Nephron progenitor cell (in vitro differentiated cells): ENCODE measurements at regions not wholly inside any gene's neighbourhood (a gene's known extent, or its start where the extent isn't known, plus 50 kb on each side); places are given as distances from the start of the nearest gene placed in this dataset.

Experiments used
- DNase-seq: peaks from one replicate; pipeline ENCODE4 v3.0.0; 2021
- H3K27ac Mint-ChIP-seq: 2 replicates; pipeline ENCODE4 v1.8.0; 2021; ENCODE audit warnings: mild to moderate bottlenecking, moderate library complexity, mixed read lengths
- H3K27me3 Mint-ChIP-seq: 2 replicates; pipeline ENCODE4 v1.8.0; 2021; ENCODE audit warnings: mild to moderate bottlenecking, low read depth, mixed read lengths; ENCODE audit not compliant: poor library complexity
- H3K36me3 Mint-ChIP-seq: 2 replicates; pipeline ENCODE4 v1.8.0; 2021; ENCODE audit warnings: low read depth, mixed read lengths
- H3K4me1 Mint-ChIP-seq: 2 replicates; pipeline ENCODE4 v1.8.0; 2021; ENCODE audit warnings: mixed read lengths
- H3K4me3 Mint-ChIP-seq: 2 replicates; pipeline ENCODE4 v1.8.0; 2021; ENCODE audit warnings: mild to moderate bottlenecking, moderate library complexity, mixed read lengths
- H3K9me3 Mint-ChIP-seq: 2 replicates; pipeline ENCODE4 v1.8.0; 2021; ENCODE audit warnings: mild to moderate bottlenecking, moderate library complexity, mixed read lengths
- TF ChIP-seq, protein P1 (sequence below): fragments of 200-600 bp; sonication (generic); IDR thresholded peaks from 2 replicates; pipeline ENCODE4 v1.5.0; 2021; ENCODE audit warnings: antibody characterized with exemption

DNA sequence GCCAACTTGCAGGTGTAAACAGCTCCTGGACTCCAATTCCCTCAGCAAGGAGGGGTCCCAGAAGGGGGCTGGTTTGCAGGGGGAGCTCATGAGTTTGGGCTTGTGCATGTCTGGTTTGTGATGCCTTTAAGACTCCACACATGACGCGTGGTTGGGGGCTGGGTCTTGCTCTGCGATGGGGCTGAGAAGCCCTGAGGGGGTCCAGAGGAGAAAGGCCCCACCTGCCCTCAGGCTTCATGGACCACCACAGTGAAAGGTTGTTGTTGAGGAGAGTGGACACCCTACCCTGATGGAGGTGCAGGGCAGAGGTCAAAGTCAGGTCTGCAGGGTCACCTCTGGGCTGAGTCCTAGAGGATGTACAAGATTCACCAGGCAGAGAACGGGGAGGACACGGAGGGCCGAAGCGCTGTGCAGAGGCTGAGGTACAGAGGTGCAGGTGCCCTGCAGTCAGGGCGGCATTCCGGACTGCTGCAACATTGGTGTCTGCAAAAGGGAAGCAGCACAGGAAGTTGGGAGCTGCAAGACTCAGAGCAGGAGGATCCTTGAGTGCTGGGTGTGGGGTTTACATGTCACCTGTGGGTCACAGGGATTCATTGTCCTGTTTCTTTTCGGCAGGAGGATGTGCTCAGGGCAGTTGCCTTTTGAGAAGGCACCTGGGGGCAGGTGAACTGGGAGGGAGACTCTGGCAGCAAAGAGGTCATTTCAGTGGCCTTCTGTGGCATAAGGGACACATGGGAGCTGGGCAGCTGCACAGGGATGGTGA lies 399.4 kb downstream of the PTPRU start:
- TF ChIP-seq, protein P1, sequence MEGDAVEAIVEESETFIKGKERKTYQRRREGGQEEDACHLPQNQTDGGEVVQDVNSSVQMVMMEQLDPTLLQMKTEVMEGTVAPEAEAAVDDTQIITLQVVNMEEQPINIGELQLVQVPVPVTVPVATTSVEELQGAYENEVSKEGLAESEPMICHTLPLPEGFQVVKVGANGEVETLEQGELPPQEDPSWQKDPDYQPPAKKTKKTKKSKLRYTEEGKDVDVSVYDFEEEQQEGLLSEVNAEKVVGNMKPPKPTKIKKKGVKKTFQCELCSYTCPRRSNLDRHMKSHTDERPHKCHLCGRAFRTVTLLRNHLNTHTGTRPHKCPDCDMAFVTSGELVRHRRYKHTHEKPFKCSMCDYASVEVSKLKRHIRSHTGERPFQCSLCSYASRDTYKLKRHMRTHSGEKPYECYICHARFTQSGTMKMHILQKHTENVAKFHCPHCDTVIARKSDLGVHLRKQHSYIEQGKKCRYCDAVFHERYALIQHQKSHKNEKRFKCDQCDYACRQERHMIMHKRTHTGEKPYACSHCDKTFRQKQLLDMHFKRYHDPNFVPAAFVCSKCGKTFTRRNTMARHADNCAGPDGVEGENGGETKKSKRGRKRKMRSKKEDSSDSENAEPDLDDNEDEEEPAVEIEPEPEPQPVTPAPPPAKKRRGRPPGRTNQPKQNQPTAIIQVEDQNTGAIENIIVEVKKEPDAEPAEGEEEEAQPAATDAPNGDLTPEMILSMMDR: no peak
- no peak overlapping the region for H3K27ac Mint-ChIP-seq
- H3K4me1 Mint-ChIP-seq: peaks cover 12% of the 10 kb centered on the region
- no peaks in the 10 kb centered on the region for H3K36me3 Mint-ChIP-seq
- no peak overlapping the region for H3K4me3 Mint-ChIP-seq
- H3K9me3 Mint-ChIP-seq: no peaks in the 10 kb centered on the region
- no peak for DNase-seq
- H3K27me3 Mint-ChIP-seq: peaks cover 15% of the 10 kb centered on the region

DNA sequence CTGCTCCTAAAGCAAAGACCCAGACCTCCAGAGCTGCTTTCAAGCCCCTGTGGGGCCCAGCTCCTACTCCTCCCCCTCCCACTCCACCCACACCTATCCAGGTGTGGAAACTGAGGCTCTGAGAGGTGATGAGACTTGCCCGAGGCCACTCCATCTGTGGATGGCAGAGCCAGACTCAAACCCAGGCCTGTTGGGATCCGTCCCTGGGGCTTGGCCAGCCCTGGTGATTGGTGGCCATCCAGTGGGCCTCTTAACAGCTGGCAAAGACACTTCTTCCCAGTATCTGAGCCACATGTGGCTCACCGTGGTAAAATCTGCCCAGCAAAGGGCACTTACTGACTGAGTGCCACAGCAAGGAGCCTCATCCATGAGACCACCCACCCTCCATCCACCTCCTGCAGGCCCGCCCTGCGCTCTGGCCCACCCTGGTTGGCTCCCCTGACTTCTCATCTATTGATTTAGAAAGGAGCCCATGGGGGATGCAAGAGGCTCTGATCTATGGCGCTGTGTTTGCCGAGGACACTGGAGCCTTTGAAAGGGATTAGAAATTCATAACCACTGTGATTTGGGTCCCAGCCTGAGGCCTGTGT lies 398.5 kb downstream of the PTPRU start:
- Mint-ChIP-seq H3K4me1 (peaks cover 12% of the 10 kb centered on the region), H3K9me3 (no peaks in the 10 kb centered on the region), H3K27ac (no peak overlapping the region), H3K4me3 (no peak overlapping the region), H3K27me3 (peaks cover 15% of the 10 kb centered on the region), H3K36me3 (no peaks in the 10 kb centered on the region)
- TF ChIP-seq, protein P1: no peak
- DNase-seq: no peak

DNA sequence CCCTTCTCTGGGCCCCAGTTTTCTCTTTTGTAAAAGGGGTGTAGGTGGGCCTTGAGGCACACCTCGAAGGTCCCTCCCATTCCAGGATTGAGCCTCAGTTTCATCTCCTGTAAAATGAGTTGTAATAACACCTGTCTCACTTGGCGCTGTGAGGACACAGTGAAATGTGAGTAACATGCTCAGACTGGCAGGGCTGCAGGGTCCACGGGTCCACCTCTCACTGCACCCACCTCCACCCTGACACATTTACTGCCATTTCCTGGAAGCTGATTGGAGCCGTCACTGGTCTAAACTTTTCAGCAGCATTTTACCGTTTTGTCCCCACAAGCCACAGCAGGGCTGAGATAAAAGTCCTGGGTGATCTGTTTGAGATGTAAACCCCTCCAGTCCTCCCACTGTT lies 398.0 kb downstream of the PTPRU start:
- DNase-seq: no peak
- Mint-ChIP-seq H3K4me3 (no peak overlapping the region), H3K27ac (no peak overlapping the region), H3K9me3 (no peaks in the 10 kb centered on the region), H3K27me3 (peaks cover 15% of the 10 kb centered on the region), H3K36me3 (no peaks in the 10 kb centered on the region), H3K4me1 (peaks cover 12% of the 10 kb centered on the region)
- TF ChIP-seq, protein P1: no peak

DNA sequence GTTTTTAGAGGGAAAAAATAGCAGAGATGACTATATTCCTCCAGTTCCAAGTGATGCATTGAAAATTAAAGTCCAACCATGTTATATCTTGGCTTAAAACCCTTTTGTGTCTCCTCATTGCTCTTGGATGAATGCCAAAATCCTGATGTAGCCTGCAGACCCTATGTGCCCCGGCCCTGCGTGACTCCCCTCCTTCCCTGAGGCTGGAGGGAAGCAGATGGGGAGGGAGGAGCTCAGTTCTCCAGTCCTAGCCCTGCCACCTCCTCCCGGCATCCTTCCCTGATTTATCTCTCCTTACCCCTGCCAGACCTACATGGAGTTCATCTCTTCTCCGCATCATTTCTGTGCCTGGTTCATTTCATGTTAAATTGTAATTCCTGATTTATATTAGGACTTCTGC lies 397.4 kb downstream of the PTPRU start:
- TF ChIP-seq, protein P1: no peak
- H3K27me3 Mint-ChIP-seq: peaks cover 12% of the 10 kb centered on the region
- DNase-seq: no peak
- no peak overlapping the region for H3K4me3 Mint-ChIP-seq
- no peak overlapping the region for H3K27ac Mint-ChIP-seq
- no peaks in the 10 kb centered on the region for H3K36me3 Mint-ChIP-seq
- H3K4me1 Mint-ChIP-seq: peaks cover 12% of the 10 kb centered on the region
- no peaks in the 10 kb centered on the region for H3K9me3 Mint-ChIP-seq

DNA sequence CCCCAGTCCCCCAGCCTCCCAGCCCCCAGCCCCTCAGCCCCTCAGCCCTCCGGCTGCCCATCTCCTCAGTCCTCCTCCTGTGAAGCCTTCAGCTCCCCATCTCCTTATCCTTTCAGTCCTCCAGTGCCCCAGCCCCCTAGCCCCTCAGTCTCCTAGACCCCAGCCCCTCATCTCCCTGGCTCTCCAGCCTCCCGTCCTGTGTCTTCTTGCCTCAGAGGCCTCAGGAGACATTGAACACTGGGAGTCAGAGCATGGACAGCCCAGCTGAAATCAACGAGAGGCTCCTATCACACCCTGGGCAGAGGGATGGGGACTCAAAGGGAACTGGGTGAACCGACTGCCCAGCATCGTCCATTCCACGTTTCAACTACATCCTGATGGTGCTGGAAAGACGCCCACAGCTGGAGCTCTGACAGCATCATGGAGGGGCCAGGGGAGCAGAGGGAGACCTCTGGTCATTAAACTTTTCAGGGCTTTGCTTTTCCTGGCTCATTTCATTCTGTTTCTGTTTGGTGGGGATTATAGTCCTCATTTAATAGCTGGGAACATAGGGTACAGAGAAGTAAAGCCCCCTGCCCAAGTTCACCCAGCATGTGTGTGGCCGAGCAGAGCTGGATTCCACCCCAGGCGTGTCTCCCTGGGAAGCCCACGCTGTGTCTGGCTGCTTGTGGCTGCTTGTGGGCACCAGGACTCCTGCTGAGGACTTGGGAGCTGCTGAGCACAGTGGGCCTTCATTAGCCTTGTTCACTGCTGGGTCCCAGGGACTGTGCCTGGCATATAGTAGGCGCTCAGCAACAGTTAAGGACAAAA lies 396.7 kb downstream of the PTPRU start:
- H3K4me3 Mint-ChIP-seq: no peak overlapping the region
- no peaks in the 10 kb centered on the region for H3K36me3 Mint-ChIP-seq
- peaks cover 12% of the 10 kb centered on the region for H3K4me1 Mint-ChIP-seq
- DNase-seq: no peak
- TF ChIP-seq, protein P1: no peak
- no peaks in the 10 kb centered on the region for H3K9me3 Mint-ChIP-seq
- no peak overlapping the region for H3K27ac Mint-ChIP-seq
- peaks cover 12% of the 10 kb centered on the region for H3K27me3 Mint-ChIP-seq
